GM06990 (cell line): ENCODE measurements at regions not wholly inside any gene's neighbourhood (a gene's known extent, or its start where the extent isn't known, plus 50 kb on each side); places are given as distances from the start of the nearest gene placed in this dataset.
"Not testable (repeated sequence)": the region's sequence is repeated elsewhere in the genome, so short reads cannot be mapped to it uniquely, and the experiment has no call there.

Experiments
- DNase-seq: peaks from one replicate; pipeline ENCODE4 v3.0.0-alpha.2; 2011; ENCODE audit not compliant: insufficient read length; ENCODE audit errors: extremely low read depth
- H3K27me3 ChIP-seq: replicated peaks from 2 replicates; pipeline ENCODE4 v1.6.0; 2011; ENCODE audit warnings: low read length; ENCODE audit not compliant: control insufficient read depth, insufficient read depth
- H3K36me3 ChIP-seq: 2 replicates; pipeline ENCODE4 v1.5.1; 2011; ENCODE audit warnings: low read length; ENCODE audit not compliant: control insufficient read depth, insufficient read depth
- H3K4me3 ChIP-seq: replicated peaks from 2 replicates; pipeline ENCODE4 v1.5.1; 2011; ENCODE audit warnings: low read depth, mild to moderate bottlenecking, control low read depth, low read length
- CTCF ChIP-seq: IDR thresholded peaks from 2 replicates; pipeline ENCODE4 v1.5.1; 2011; ENCODE audit warnings: low read length, control low read depth, mild to moderate bottlenecking, inconsistent platforms; ENCODE audit not compliant: insufficient read depth, poor library complexity, severe bottlenecking

GRCh38 chr6:86148586-86148985 lies 505.9 kb upstream of the SYNCRIP start:
- DNase-seq, result no peak
- Histone ChIP-seq H3K27me3 (no peaks in the 10 kb centered on the region), H3K4me3 (no peak overlapping the region), H3K36me3 (no peaks in the 10 kb centered on the region)
- no peak for TF ChIP-seq CTCF

- H3K27me3 ChIP-seq, result no peaks in the 10 kb centered on the region
- no peak for TF ChIP-seq CTCF
- no peak overlapping the region for H3K4me3 ChIP-seq
- no peaks in the 10 kb centered on the region for H3K36me3 ChIP-seq
- DNase-seq, result no peak
These were observed 505.2 kb upstream of the SYNCRIP start for GRCh38 chr6:86147859-86148258.

GRCh38 chr6:86147311-86147710 lies 504.6 kb upstream of the SYNCRIP start:
- H3K27me3 ChIP-seq, result no peaks in the 10 kb centered on the region
- H3K4me3 ChIP-seq, result no peak overlapping the region
- DNase-seq, result no peak
- H3K36me3 ChIP-seq, result no peaks in the 10 kb centered on the region
- TF ChIP-seq CTCF, result no peak

GRCh38 chr6:86146751-86147150 lies 504.1 kb upstream of the SYNCRIP start:
- not testable (repeated sequence) for H3K36me3 ChIP-seq, H3K27me3 ChIP-seq, H3K4me3 ChIP-seq, DNase-seq

- no peak for DNase-seq
- no peak for TF ChIP-seq CTCF
- H3K36me3 ChIP-seq, result no peaks in the 10 kb centered on the region
These were observed 499.6 kb upstream of the SYNCRIP start for GRCh38 chr6:86142326-86142725.

GRCh38 chr6:86128130-86128814 lies 485.6 kb upstream of the SYNCRIP start:
- no peak for TF ChIP-seq CTCF
- H3K4me3 ChIP-seq, result no peak overlapping the region
- DNase-seq, result no peak
- no peaks in the 10 kb centered on the region for H3K36me3 ChIP-seq
- H3K27me3 ChIP-seq, result no peaks in the 10 kb centered on the region

More at GRCh38 chr6:86142326-86142725, 499.6 kb upstream of the SYNCRIP start:
- H3K4me3 ChIP-seq, result no peak overlapping the region
- no peaks in the 10 kb centered on the region for H3K27me3 ChIP-seq
